ENCODE measurements at regions not wholly inside any gene's neighbourhood (a gene's known extent, or its start where the extent isn't known, plus 50 kb on each side); places are given as distances from the start of the nearest gene placed in this dataset.

DNA sequence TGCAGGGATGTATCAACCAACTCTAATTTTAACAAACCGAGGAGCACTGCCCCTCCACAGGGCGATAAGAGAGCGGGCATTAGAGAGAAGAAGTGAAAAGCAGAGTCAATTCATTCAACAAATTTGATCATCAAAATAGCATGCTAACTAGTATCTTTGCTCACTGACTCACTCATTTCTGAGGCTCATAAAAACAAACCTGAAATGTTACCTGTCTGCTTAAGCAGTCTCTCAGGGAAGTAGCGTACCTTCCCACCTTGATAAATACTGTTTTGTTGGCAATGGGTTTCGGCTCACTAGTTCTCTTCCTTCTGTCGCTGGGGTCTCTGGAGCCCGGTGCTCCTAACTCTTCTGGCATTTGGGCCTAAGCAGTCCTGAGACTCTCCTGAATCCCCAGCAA is 248.8 kb downstream of the IRS1 start:
- TF ChIP-seq EZH2phosphoT487 (IDR thresholded peaks at IDR 0.05; ENCODE audit: insufficient read depth, low read depth) (no peak), EZH2 (IDR thresholded peaks at IDR 0.05; ENCODE audit: insufficient read depth, poor library complexity, severe bottlenecking) (no peak)

Measured in GM23248 (cell line).